ENCODE measurements at regions not wholly inside any gene's neighbourhood (a gene's known extent, or its start where the extent isn't known, plus 50 kb on each side); places are given as distances from the start of the nearest gene placed in this dataset.

- Histone ChIP-seq H3K4me2 (ENCODE audit: low read length) (no peak overlapping the region), H3K27me3 (ENCODE audit: low read depth, low read length) (no peaks in the 10 kb centered on the region), H3K27ac (ENCODE audit: low read length) (no peak overlapping the region), H3K4me1 (ENCODE audit: low read length) (no peaks in the 10 kb centered on the region), H2AFZ (ENCODE audit: low read depth, low read length) (no peak overlapping the region), H3K79me2 (ENCODE audit: low read length) (no peaks in the 10 kb centered on the region), H3K9ac (ENCODE audit: low read length) (no peak overlapping the region), H3K4me3 (ENCODE audit: low read length) (no peak overlapping the region), H4K20me1 (ENCODE audit: insufficient read depth, low read length) (no peaks in the 10 kb centered on the region), H3K36me3 (replicated peaks; ENCODE audit: low read depth, low read length) (no peaks in the 10 kb centered on the region), H3K9me3 (ENCODE audit: insufficient read depth, low read length) (no peaks in the 10 kb centered on the region)
- TF ChIP-seq EZH2phosphoT487 (IDR thresholded peaks at IDR 0.05; ENCODE audit: low read depth): no peak
- TF ChIP-seq CTCF (IDR thresholded peaks at IDR 0.05; ENCODE audit: low read depth, low read length): no peak
These were observed 403.5 kb downstream of the ZSWIM6 start for GRCh38 chr5:61735531-61735930.

GRCh38 chr5:61735995-61736394 lies 403.9 kb downstream of the ZSWIM6 start:
- Histone ChIP-seq H3K27ac (ENCODE audit: low read length) (no peak overlapping the region), H4K20me1 (ENCODE audit: insufficient read depth, low read length) (no peaks in the 10 kb centered on the region), H3K9ac (ENCODE audit: low read length) (no peak overlapping the region), H3K36me3 (replicated peaks; ENCODE audit: low read depth, low read length) (no peaks in the 10 kb centered on the region), H3K79me2 (ENCODE audit: low read length) (no peaks in the 10 kb centered on the region), H3K27me3 (ENCODE audit: low read depth, low read length) (no peaks in the 10 kb centered on the region), H3K9me3 (ENCODE audit: insufficient read depth, low read length) (no peaks in the 10 kb centered on the region), H3K4me2 (ENCODE audit: low read length) (no peak overlapping the region), H2AFZ (ENCODE audit: low read depth, low read length) (no peak overlapping the region), H3K4me3 (ENCODE audit: low read length) (no peak overlapping the region), H3K4me1 (ENCODE audit: low read length) (no peaks in the 10 kb centered on the region)
- TF ChIP-seq EZH2phosphoT487 (IDR thresholded peaks at IDR 0.05; ENCODE audit: low read depth): no peak
- no peak for TF ChIP-seq CTCF (IDR thresholded peaks at IDR 0.05; ENCODE audit: low read depth, low read length)

- no peaks in the 10 kb centered on the region for H4K20me1 ChIP-seq (ENCODE audit: insufficient read depth, low read length)
- no peak for TF ChIP-seq CTCF (IDR thresholded peaks at IDR 0.05; ENCODE audit: low read depth, low read length)
- TF ChIP-seq EZH2phosphoT487 (IDR thresholded peaks at IDR 0.05; ENCODE audit: low read depth): no peak
- H3K36me3 ChIP-seq (replicated peaks; ENCODE audit: low read depth, low read length): no peaks in the 10 kb centered on the region
- H3K4me3 ChIP-seq (ENCODE audit: low read length): no peak overlapping the region
- H3K27me3 ChIP-seq (ENCODE audit: low read depth, low read length): no peaks in the 10 kb centered on the region
- no peaks in the 10 kb centered on the region for H3K9me3 ChIP-seq (ENCODE audit: insufficient read depth, low read length)
- no peak overlapping the region for H3K9ac ChIP-seq (ENCODE audit: low read length)
- no peaks in the 10 kb centered on the region for H3K79me2 ChIP-seq (ENCODE audit: low read length)
- no peak overlapping the region for H2AFZ ChIP-seq (ENCODE audit: low read depth, low read length)
- no peaks in the 10 kb centered on the region for H3K4me1 ChIP-seq (ENCODE audit: low read length)
- H3K27ac ChIP-seq (ENCODE audit: low read length): no peak overlapping the region
- H3K4me2 ChIP-seq (ENCODE audit: low read length): no peak overlapping the region
These were observed 405.4 kb downstream of the ZSWIM6 start for GRCh38 chr5:61737301-61737963.

GRCh38 chr5:61737964-61738340 lies 405.9 kb downstream of the ZSWIM6 start:
- H3K27me3 ChIP-seq (ENCODE audit: low read depth, low read length): no peaks in the 10 kb centered on the region
- no peaks in the 10 kb centered on the region for H3K9me3 ChIP-seq (ENCODE audit: insufficient read depth, low read length)
- no peaks in the 10 kb centered on the region for H3K4me1 ChIP-seq (ENCODE audit: low read length)
- TF ChIP-seq EZH2phosphoT487 (IDR thresholded peaks at IDR 0.05; ENCODE audit: low read depth) (no peak), CTCF (IDR thresholded peaks at IDR 0.05; ENCODE audit: low read depth, low read length) (no peak)
- H3K36me3 ChIP-seq (replicated peaks; ENCODE audit: low read depth, low read length): no peaks in the 10 kb centered on the region
- no peak overlapping the region for H3K4me3 ChIP-seq (ENCODE audit: low read length)
- H2AFZ ChIP-seq (ENCODE audit: low read depth, low read length): no peak overlapping the region
- H3K9ac ChIP-seq (ENCODE audit: low read length): no peak overlapping the region
- H3K79me2 ChIP-seq (ENCODE audit: low read length): no peaks in the 10 kb centered on the region
- H3K4me2 ChIP-seq (ENCODE audit: low read length): no peak overlapping the region
- no peaks in the 10 kb centered on the region for H4K20me1 ChIP-seq (ENCODE audit: insufficient read depth, low read length)
- no peak overlapping the region for H3K27ac ChIP-seq (ENCODE audit: low read length)

Data from OCI-LY3 (cell line).